Nephron (organoid): ENCODE measurements at regions not wholly inside any gene's neighbourhood (a gene's known extent, or its start where the extent isn't known, plus 50 kb on each side); places are given as distances from the start of the nearest gene placed in this dataset.

Experiments
- H3K27ac Mint-ChIP-seq, 3 experiments: 2 replicates each; pipeline ENCODE4 v1.8.0; 2020; ENCODE audit warnings: mixed read lengths in 3 of 3, mild to moderate bottlenecking in 2 of 3, moderate library complexity in 1 of 3
- H3K27me3 Mint-ChIP-seq: 2 replicates; pipeline ENCODE4 v1.8.0; 2021; ENCODE audit warnings: low read depth, mild to moderate bottlenecking, moderate library complexity, mixed read lengths
- H3K36me3 Mint-ChIP-seq: 2 replicates; pipeline ENCODE4 v1.8.0; 2020; ENCODE audit warnings: low read depth, mixed read lengths
- H3K4me1 Mint-ChIP-seq: 2 replicates; pipeline ENCODE4 v1.8.0; 2020; ENCODE audit warnings: mixed read lengths
- H3K4me3 Mint-ChIP-seq, 3 experiments: 2 replicates each; pipeline ENCODE4 v1.8.0; 2020; ENCODE audit warnings: mild to moderate bottlenecking in 3 of 3, mixed read lengths in 3 of 3, moderate library complexity in 2 of 3
- H3K9me3 Mint-ChIP-seq: 2 replicates; pipeline ENCODE4 v1.8.0; 2020; ENCODE audit warnings: mixed read lengths
- CTCF ChIP-seq, 3 experiments: fragments of 200-600 bp; sonication (generic); IDR thresholded peaks; one replicate each; pipeline ENCODE4 v1.5.0; 2021; ENCODE audit warnings: antibody characterized with exemption in 3 of 3; ENCODE audit not compliant: unreplicated experiment in 3 of 3

DNA sequence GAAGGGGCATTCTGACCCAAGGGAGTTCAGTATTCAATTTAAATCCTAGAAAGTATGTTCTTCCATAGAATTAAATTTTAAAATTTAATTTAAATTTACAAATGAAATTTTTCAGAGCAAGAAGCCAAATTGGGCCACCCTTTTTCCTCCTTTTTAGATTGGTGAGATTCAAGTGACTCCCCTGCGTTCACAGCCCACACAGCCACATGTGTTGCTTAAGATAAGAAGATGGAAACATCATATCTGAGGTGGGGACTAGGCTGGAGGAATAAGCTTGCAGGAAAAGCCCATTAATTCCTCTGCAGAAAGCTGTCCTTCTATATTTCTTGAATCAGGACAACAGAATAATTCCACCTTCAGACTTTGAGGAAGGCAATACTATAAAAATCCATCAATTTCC, 392.7 kb upstream of the ZNF507 start:
- peaks cover 7% of the 10 kb centered on the region for H3K9me3 Mint-ChIP-seq

DNA sequence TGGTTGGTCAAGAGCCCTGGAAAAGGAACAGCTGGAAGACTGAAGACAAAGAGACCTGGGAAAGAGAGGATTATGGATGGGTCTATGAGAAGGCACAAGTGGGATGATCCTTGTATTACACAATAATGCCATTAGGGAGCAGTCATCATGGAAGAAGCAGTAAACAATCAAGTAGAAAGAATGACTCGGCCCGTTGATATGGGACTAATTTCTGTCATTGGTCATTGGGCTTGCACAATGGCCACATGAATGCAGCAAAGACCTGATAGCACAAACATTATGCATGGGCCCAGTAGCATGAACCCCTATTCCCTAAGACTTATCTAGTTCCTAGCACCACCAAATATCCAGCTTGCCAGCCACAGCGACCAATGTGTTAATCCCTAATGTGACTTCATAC, 390.3 kb upstream of the ZNF507 start:
- Mint-ChIP-seq H3K4me3 (no peak overlapping the region), H3K4me1 (peaks cover 30% of the 10 kb centered on the region), H3K27ac (peak overlapping the region in 1 of 3 experiments; percentile 6), H3K36me3 (no peaks in the 10 kb centered on the region), H3K9me3 (peaks cover 7% of the 10 kb centered on the region), H3K27me3 (no peaks in the 10 kb centered on the region)
- no peak for TF ChIP-seq CTCF (IDR thresholded peaks at IDR 0.05; ENCODE audit: unreplicated experiment in 3 of 3)

More for the DNA sequence above, 392.7 kb upstream of the ZNF507 start:
- H3K27ac Mint-ChIP-seq, result no peak overlapping the region
- no peak overlapping the region for H3K4me3 Mint-ChIP-seq
- H3K36me3 Mint-ChIP-seq, result no peaks in the 10 kb centered on the region
- peaks cover 1% of the 10 kb centered on the region for H3K27me3 Mint-ChIP-seq
- no peak for TF ChIP-seq CTCF (IDR thresholded peaks at IDR 0.05; ENCODE audit: unreplicated experiment in 3 of 3)
- H3K4me1 Mint-ChIP-seq, result peaks cover 36% of the 10 kb centered on the region

DNA sequence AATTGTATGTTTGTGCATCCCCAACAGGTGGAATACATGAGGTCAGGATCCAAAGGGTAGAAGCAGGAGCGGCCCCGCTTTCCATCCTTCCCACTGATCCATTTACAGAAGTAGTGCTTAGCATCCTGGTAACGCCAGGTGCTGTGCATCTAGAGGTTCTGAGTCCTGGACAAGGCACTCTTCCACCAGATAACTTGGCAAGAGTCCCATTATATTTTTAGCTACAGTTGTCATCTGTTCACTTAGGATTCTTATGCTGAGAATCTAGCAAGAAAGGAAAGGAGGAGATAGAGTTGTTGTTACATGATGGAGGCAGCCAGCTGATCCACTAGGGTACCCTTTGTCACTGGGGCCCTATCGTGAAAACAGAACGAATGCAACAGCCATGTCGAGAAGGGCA, 389.5 kb upstream of the ZNF507 start:
- peaks cover 7% of the 10 kb centered on the region for H3K9me3 Mint-ChIP-seq
- no peak for TF ChIP-seq CTCF (IDR thresholded peaks at IDR 0.05; ENCODE audit: unreplicated experiment in 3 of 3)
- H3K36me3 Mint-ChIP-seq, result no peaks in the 10 kb centered on the region
- no peak overlapping the region for H3K4me3 Mint-ChIP-seq
- peaks cover 34% of the 10 kb centered on the region for H3K4me1 Mint-ChIP-seq
- peak overlapping the region; percentile 25 to 64 (median 59) for H3K27ac Mint-ChIP-seq
- H3K27me3 Mint-ChIP-seq, result no peaks in the 10 kb centered on the region

GRCh38 chr19:31956771-31957392, 388.5 kb upstream of the ZNF507 start:
- H3K4me3 Mint-ChIP-seq, result no peak overlapping the region
- peak overlapping the region; percentile 12 to 83 (median 34) for H3K27ac Mint-ChIP-seq
- no peaks in the 10 kb centered on the region for H3K36me3 Mint-ChIP-seq
- H3K4me1 Mint-ChIP-seq, result peaks cover 44% of the 10 kb centered on the region
- TF ChIP-seq CTCF (IDR thresholded peaks at IDR 0.05; ENCODE audit: unreplicated experiment in 3 of 3), result no peak
- H3K9me3 Mint-ChIP-seq, result peaks cover 7% of the 10 kb centered on the region
- no peaks in the 10 kb centered on the region for H3K27me3 Mint-ChIP-seq

DNA sequence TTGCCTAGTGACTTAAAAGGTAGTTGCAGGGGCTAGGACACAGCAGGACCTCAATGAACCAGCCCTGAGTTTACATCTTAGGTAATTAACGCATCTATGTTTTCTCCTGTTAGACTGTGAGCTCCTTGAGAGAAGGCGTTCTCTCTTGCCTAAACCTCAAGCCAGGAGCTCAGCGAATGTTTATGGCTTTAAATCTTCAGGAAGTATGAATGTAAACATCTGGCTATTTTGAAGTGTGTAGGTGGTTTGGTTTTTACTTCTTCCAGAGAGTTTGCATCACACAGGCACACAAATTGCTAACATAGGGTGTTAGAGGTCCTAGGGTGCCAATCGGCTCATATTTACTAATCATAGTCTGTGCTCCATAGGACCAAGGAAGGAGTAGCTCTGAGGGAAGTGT, 387.7 kb upstream of the ZNF507 start:
- no peak for TF ChIP-seq CTCF (IDR thresholded peaks at IDR 0.05; ENCODE audit: unreplicated experiment in 3 of 3)
- Mint-ChIP-seq H3K4me1 (peaks cover 51% of the 10 kb centered on the region), H3K9me3 (peaks cover 2% of the 10 kb centered on the region), H3K27ac (peak overlapping the region in 2 of 3 experiments; percentile 83 to 92), H3K36me3 (no peaks in the 10 kb centered on the region), H3K27me3 (no peaks in the 10 kb centered on the region), H3K4me3 (no peak overlapping the region)

- Mint-ChIP-seq H3K4me3 (no peak overlapping the region), H3K36me3 (no peaks in the 10 kb centered on the region), H3K27me3 (peaks cover 4% of the 10 kb centered on the region), H3K27ac (peak overlapping the region in 1 of 3 experiments; percentile 83), H3K4me1 (peaks cover 69% of the 10 kb centered on the region), H3K9me3 (peaks cover 2% of the 10 kb centered on the region)
- no peak for TF ChIP-seq CTCF (IDR thresholded peaks at IDR 0.05; ENCODE audit: unreplicated experiment in 3 of 3)
Observed at GRCh38 chr19:31959527-31960018, 385.8 kb upstream of the ZNF507 start.
